Immature natural killer cell (primary cell): ENCODE measurements at regions not wholly inside any gene's neighbourhood (a gene's known extent, or its start where the extent isn't known, plus 50 kb on each side); places are given as distances from the start of the nearest gene placed in this dataset.

Experiments
- DNase-seq, 3 donors: peaks; one replicate each; pipeline ENCODE4 v3.0.0; 2022; ENCODE audit warnings: mixed read lengths in 1 of 3
- H3K27ac Mint-ChIP-seq, 6 donors: one replicate each; pipeline ENCODE4 v1.8.0; 2020; ENCODE audit warnings: mixed read lengths in 6 of 6, mild to moderate bottlenecking in 5 of 6, inconsistent platforms in 4 of 6, moderate library complexity in 3 of 6
- H3K27me3 Mint-ChIP-seq, 3 donors: one replicate each; pipeline ENCODE4 v1.8.0; 2020 to 2021; ENCODE audit warnings: low read depth in 3 of 3, mild to moderate bottlenecking in 3 of 3, mixed read lengths in 3 of 3, moderate library complexity in 3 of 3, inconsistent platforms in 1 of 3
- H3K36me3 Mint-ChIP-seq, 3 donors: one replicate each; pipeline ENCODE4 v1.8.0; 2020; ENCODE audit warnings: mixed read lengths in 3 of 3, inconsistent platforms in 2 of 3, mild to moderate bottlenecking in 2 of 3
- H3K4me1 Mint-ChIP-seq, 2 donors: one replicate each; pipeline ENCODE4 v1.8.0; 2020; ENCODE audit warnings: inconsistent platforms in 2 of 2, mild to moderate bottlenecking in 2 of 2, mixed read lengths in 2 of 2, moderate library complexity in 1 of 2
- H3K4me3 Mint-ChIP-seq, 5 donors: one replicate each; pipeline ENCODE4 v1.8.0; 2020; ENCODE audit warnings: mild to moderate bottlenecking in 5 of 5, mixed read lengths in 5 of 5, inconsistent platforms in 3 of 5, moderate library complexity in 3 of 5
- H3K9me3 Mint-ChIP-seq, 6 donors: one replicate each; pipeline ENCODE4 v1.8.0; 2020; ENCODE audit warnings: mild to moderate bottlenecking in 6 of 6, mixed read lengths in 6 of 6, inconsistent platforms in 4 of 6, moderate library complexity in 3 of 6

DNA sequence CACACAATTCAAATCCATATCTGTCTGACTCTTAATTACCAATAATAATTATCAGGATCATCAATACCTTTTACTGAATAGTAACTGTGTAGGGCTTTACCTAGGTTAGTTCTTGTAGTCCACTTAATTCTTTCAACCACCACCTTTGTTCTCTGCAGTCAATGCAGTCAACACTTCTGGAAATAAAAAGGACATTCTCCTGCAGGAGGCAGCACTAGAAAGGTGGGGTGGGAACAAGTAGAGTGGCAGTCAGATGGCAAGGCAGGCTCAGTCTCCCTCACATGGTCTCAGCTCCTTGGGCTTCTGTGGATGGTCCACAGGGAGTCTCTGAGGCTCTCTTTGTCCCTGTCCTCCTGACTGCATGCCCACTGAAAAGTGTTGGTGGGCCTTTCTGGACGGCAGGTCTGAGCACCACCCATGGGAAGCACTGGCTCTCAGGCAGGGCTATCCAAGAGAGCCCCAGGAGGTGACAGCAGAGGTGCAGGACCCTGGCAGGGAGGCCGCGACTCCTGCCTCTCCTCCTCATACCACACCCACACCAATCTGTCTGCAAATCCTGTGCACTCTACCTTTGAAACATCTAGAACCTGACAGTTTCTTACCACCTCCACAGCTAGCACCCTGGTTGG is 237.3 kb downstream of the FOXD2 start:
- Mint-ChIP-seq H3K27me3 (peaks cover 0 to 3% (median 2%) of the 10 kb centered on the region in 3 donors), H3K27ac (no peak overlapping the region), H3K4me1 (no peaks in the 10 kb centered on the region), H3K4me3 (no peak overlapping the region), H3K36me3 (peaks cover 0 to 4% (median 0%) of the 10 kb centered on the region in 3 donors), H3K9me3 (peaks cover 2 to 14% (median 5%) of the 10 kb centered on the region in 6 donors)
- DNase-seq: no peak

DNA sequence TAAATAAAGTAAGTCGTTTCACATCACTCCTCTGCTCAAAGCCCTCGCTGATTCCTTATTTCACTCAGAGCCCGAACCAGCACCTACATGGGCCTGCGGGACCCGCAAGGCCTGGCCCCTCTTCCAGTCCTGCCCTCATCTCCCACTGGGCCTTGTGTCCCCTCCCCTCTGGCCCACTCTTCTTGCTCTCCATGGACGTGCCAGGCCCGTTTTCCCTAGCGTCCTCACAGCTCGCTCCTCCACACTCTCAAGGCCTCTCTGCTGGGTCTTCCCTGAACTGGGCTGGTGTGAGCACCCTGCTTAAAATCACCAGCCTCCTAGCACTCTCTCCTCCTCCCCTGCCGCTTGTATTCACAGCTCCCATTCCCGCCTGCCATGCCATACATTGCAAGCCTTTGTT is 237.9 kb downstream of the FOXD2 start:
- Mint-ChIP-seq H3K27ac (no peak overlapping the region), H3K36me3 (peaks cover 0 to 4% (median 0%) of the 10 kb centered on the region in 3 donors), H3K4me3 (no peak overlapping the region), H3K4me1 (no peaks in the 10 kb centered on the region), H3K27me3 (peaks cover 0 to 3% (median 0%) of the 10 kb centered on the region in 3 donors), H3K9me3 (peaks cover 2 to 14% (median 5%) of the 10 kb centered on the region in 6 donors)
- no peak for DNase-seq

DNA sequence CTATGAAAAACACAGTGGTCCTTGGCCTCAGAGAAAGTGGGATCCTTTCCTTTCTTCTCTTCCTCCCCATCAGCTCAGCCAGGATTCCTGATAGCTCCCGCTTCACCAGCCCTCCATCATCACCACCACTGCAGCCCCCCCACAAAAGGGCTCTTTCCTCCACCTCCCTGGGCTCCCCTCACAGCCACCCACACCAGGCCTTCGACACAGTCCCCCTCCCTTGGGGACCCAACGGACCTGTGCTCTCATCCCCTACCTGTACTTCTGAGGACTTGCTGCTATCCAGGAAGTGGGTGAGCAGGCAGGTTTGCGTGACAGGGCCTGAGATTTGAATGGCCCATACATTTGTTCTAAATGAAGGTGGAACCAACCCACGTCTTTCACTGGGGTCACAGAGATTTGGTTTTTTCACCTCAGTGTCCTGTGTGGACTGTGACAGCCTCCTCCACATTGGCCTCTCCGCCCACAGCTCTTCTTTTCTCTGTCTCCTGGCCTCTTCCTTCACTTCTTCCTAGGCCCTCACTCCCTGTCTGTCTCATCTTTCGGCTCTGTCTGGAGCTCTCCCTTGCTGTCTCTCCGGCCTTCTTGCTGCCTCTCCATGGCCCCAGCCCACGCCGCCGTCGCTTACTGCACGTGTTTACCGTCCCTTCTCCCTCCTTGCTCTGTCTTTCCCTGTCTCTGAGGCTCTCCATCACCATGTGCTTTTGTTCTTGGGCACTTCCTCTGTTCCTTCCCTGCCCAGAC is 238.6 kb downstream of the FOXD2 start:
- no peak for DNase-seq
- no peaks in the 10 kb centered on the region for H3K4me1 Mint-ChIP-seq
- peaks cover 2 to 14% (median 5%) of the 10 kb centered on the region in 6 donors for H3K9me3 Mint-ChIP-seq
- no peak overlapping the region for H3K27ac Mint-ChIP-seq
- peaks cover 0 to 6% (median 2%) of the 10 kb centered on the region in 3 donors for H3K27me3 Mint-ChIP-seq
- no peak overlapping the region for H3K4me3 Mint-ChIP-seq
- peaks cover 0 to 4% (median 0%) of the 10 kb centered on the region in 3 donors for H3K36me3 Mint-ChIP-seq

DNA sequence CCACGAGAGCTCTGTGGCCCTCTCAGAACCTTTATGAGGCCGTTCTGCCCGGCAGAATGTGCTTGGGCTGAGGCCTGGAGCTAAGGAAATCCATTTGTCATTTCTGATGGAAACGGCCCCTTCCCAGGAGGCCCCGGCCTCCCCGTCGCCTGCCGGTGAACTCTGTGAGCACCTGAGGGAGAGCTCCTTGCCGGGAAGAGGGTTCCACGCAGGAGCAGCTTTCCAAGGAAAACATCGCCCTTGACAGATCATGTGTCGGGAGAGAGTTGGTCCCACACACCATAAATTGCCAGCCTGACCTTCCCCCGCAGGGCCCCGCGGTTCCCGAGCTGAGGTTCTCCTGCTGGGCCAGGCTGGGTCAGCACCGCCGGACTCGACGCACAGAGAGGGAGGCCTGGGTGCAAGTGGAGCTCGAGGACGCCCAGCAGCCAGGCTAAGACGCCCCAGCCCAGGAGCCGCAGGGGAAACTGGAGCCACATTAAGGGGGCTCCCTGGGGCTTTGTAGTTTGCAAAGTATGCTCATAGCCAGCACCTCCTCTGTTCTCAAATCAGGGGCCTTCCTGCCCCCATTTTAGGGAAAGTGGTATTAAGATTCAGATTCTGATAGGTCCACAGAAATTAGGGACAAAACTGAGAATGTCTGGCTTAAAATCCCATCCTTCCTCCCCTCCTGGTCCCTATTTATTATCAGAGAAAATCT is 239.5 kb downstream of the FOXD2 start:
- DNase-seq: no peak
- peaks cover 0 to 6% (median 2%) of the 10 kb centered on the region in 3 donors for H3K27me3 Mint-ChIP-seq
- H3K9me3 Mint-ChIP-seq: peaks cover 2 to 12% (median 4%) of the 10 kb centered on the region in 6 donors
- H3K4me1 Mint-ChIP-seq: no peaks in the 10 kb centered on the region
- no peak overlapping the region for H3K27ac Mint-ChIP-seq
- peaks cover 0 to 4% (median 0%) of the 10 kb centered on the region in 3 donors for H3K36me3 Mint-ChIP-seq
- H3K4me3 Mint-ChIP-seq: no peak overlapping the region

DNA sequence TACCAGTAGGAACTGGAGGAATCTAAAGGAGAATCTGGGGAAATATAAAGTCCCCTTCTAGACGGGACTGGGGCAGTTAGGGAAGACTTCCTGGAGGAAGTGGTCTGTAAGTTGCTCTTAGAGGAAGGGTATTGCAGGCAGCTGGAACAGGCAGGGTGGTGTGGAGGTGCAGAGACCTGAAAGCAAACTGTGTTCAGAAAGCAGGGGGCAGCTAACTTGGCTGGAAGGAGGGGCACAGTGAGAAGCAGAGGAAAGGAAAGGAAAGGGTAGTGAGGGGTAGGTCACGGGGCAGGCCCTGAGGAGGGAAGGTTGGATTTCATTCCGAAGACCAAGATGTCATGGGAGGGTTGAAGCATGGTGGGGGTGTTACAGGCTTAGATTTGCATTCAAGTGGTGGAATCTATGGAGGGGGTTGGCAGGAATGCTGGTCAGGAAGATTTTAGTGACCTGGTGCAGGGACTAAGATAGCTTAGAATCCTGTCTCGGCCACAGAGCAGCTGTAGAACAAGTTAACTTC is 240.7 kb downstream of the FOXD2 start:
- no peak overlapping the region for H3K27ac Mint-ChIP-seq

DNA sequence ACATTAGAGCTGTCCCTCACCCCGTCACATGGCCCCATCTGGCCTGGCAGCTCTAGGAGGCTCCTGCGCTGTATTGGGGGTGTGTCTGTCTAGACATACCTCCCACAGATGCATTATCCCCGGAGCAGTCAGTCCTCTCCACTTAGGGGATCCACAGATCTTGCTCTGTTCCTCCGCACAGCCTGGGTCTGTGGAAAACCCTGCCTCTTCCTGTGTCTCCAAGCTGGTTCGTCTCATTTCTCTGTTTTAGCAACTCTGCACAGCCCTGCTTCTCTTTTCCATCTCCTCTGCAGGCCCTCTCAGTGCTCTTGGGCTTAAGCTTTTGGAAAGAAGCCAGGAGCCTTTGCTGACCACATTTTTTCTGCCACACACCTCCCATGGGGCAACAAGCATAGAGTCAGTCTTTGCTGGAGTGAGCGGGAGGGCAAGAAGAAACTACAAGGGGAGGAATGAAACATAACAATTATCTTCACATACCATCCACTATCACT is 241.5 kb downstream of the FOXD2 start:
- Mint-ChIP-seq H3K4me3 (no peak overlapping the region), H3K27ac (no peak overlapping the region), H3K27me3 (peaks cover 0 to 6% (median 2%) of the 10 kb centered on the region in 3 donors), H3K36me3 (no peaks in the 10 kb centered on the region), H3K9me3 (peaks cover 0 to 2% (median 0%) of the 10 kb centered on the region in 6 donors), H3K4me1 (no peaks in the 10 kb centered on the region)
- DNase-seq: no peak

More for the DNA sequence above, 240.7 kb downstream of the FOXD2 start:
- H3K27me3 Mint-ChIP-seq: peaks cover 0 to 6% (median 2%) of the 10 kb centered on the region in 3 donors
- H3K9me3 Mint-ChIP-seq: peaks cover 0 to 2% (median 0%) of the 10 kb centered on the region in 6 donors
- no peaks in the 10 kb centered on the region for H3K4me1 Mint-ChIP-seq
- no peaks in the 10 kb centered on the region for H3K36me3 Mint-ChIP-seq
- no peak overlapping the region for H3K4me3 Mint-ChIP-seq
- no peak for DNase-seq

DNA sequence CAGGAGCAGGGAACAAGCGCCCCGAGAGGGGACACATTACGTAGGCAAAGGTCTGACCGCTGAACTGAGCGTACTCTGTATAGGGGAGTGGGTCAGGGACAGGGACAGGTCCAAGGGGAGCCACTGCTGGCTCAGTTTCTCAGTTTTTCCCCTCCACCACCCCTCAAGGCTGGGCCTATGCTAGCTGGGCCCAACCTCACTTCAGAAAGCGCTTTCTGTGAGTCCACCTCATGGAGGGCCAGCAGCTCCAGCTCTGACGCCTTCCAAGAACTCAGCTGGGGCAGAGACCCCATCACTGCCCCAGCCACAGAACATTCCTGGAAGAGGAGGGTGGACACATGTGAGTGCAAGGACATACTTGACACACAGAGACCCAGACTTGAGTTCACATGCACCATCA is 242.0 kb downstream of the FOXD2 start:
- Mint-ChIP-seq H3K4me3 (no peak overlapping the region), H3K36me3 (no peaks in the 10 kb centered on the region), H3K9me3 (peaks cover 0 to 2% (median 0%) of the 10 kb centered on the region in 6 donors), H3K27ac (no peak overlapping the region), H3K27me3 (peaks cover 0 to 6% (median 2%) of the 10 kb centered on the region in 3 donors), H3K4me1 (no peaks in the 10 kb centered on the region)
- DNase-seq: no peak

DNA sequence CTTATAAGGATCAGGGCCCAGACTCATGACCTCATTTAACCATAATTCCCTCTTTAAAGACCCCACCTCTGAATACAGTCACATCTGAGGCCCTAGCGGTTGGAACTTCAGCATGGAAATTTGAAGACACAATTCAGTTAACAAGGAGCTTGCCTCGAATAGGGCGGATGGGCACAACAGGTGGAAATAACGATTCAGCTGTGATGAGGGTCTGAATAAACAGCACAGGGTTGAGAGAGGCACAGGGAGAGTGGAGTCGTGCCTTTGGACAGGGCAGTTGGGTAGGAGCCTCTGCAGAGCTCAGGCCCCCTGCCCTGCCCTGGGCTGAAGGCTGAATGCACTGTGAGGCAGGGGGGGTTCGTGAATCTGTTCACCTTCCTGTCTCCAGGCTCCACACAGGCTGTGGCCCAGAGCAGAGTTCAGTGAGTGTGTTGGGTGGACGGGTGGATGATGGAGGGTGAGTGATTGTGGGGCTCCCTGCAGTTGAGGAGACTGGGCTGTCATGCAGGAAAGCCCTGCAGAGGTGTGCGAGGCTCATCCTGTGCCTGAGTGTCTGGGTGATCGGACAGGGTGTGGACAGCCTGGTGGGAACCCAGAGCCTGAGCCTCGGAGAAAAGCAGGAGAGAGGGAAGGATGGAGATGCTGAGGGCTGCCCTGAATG is 243.1 kb downstream of the FOXD2 start:
- no peak overlapping the region for H3K27ac Mint-ChIP-seq
- no peaks in the 10 kb centered on the region for H3K36me3 Mint-ChIP-seq
- DNase-seq: no peak
- H3K4me1 Mint-ChIP-seq: no peaks in the 10 kb centered on the region
- peaks cover 0 to 6% (median 2%) of the 10 kb centered on the region in 3 donors for H3K27me3 Mint-ChIP-seq
- peaks cover 0 to 2% (median 0%) of the 10 kb centered on the region in 6 donors for H3K9me3 Mint-ChIP-seq
- H3K4me3 Mint-ChIP-seq: no peak overlapping the region

DNA sequence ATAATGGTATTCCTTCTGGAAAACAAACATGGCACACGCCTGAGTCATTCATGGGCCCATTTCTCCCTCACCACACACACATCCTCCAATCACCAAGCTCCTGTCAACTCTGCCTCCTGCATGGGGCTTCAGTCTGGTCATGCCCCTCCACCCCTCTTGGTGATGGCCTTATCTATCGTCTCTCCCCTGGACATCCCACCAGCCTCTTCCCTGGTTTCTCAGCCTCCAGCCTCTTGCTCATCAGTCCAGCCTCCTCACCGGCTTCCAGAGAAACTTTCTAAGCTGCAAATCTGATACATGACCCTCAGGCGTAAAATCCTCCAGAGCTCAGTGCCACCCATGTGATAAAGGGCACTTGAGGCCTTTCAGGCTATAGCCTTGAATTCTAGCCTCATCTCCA is 243.9 kb downstream of the FOXD2 start:
- Mint-ChIP-seq H3K36me3 (no peaks in the 10 kb centered on the region), H3K4me3 (no peak overlapping the region), H3K4me1 (no peaks in the 10 kb centered on the region), H3K9me3 (peaks cover 0 to 2% (median 0%) of the 10 kb centered on the region in 6 donors), H3K27ac (no peak overlapping the region), H3K27me3 (peaks cover 0 to 6% (median 2%) of the 10 kb centered on the region in 3 donors)
- DNase-seq: no peak

DNA sequence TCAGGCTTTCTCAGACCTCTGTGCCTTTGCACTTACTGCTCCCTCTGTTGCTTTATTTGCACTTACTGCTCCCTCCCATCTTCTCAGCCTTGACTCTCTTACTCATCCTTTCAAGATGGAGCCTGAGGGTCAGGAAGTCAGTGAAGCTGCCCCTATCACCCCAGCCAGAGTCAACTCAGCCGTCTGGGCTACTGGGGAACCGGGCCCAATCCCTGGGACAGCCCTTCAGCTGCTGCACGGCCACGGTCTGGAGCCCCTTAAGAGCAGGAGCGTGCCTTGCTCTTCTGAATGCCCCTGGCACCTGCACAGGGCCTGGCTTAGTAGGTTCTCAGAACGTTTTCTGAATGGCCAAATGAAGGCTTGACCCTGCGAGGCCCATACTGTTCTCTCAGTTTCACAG is 244.4 kb downstream of the FOXD2 start:
- H3K4me1 Mint-ChIP-seq: no peaks in the 10 kb centered on the region
- H3K27ac Mint-ChIP-seq: no peak overlapping the region
- H3K36me3 Mint-ChIP-seq: no peaks in the 10 kb centered on the region
- H3K27me3 Mint-ChIP-seq: peaks cover 0 to 6% (median 2%) of the 10 kb centered on the region in 3 donors
- no peak overlapping the region for H3K4me3 Mint-ChIP-seq
- H3K9me3 Mint-ChIP-seq: peaks cover 0 to 2% (median 0%) of the 10 kb centered on the region in 6 donors
- DNase-seq: no peak

DNA sequence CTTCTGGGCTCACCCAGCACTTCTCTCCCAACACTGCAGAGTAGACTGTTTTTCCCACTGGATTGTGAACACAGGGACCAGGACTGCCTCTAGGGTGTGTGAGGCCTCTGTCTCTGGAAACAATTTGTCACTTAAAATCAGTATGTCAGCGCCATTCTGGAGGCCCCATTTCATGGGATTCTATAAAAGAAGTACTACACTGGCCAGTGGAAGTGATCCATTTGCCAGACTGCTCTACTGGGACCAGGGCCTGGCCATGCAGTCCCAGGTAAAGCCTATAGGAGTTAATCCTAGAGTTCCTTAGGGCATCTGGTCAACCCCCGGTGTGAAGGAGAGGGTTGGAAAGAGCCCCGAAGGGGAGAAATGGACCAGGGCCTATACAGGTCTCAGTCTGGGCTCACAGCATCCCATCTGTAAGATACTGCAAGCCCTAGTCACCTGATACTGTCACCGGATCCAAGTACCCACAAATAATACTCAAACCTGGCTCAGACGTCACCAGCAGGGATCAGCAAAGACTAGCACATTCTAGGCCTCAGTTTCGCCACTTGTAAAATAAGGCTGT is 245.0 kb downstream of the FOXD2 start:
- Mint-ChIP-seq H3K36me3 (no peaks in the 10 kb centered on the region), H3K4me1 (no peaks in the 10 kb centered on the region), H3K9me3 (peaks cover 0 to 2% (median 0%) of the 10 kb centered on the region in 6 donors), H3K27ac (no peak overlapping the region), H3K4me3 (no peak overlapping the region), H3K27me3 (peaks cover 0 to 6% (median 2%) of the 10 kb centered on the region in 3 donors)
- no peak for DNase-seq

DNA sequence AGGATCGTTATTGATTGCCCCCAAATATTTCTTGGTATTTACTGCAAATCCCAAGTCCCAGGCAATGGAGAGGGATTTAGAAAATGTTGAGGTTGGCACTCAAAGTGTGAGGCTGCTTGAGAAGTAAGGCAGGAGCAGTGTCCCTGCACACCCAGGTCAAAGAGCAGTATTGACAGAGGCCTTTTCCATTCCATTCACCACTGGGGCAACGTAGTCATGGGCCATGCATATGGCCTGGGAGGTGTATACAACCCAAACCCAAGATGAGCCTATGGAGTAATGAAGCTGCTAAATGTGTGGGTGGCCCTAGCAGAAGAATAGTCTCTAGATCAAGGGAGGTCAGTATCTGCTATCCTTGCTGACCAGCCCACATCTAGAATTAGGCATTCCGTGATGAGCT is 245.6 kb downstream of the FOXD2 start:
- Mint-ChIP-seq H3K4me3 (no peak overlapping the region), H3K9me3 (peaks cover 0 to 2% (median 0%) of the 10 kb centered on the region in 6 donors), H3K27ac (no peak overlapping the region), H3K36me3 (no peaks in the 10 kb centered on the region), H3K4me1 (no peaks in the 10 kb centered on the region), H3K27me3 (peaks cover 0 to 6% (median 2%) of the 10 kb centered on the region in 3 donors)
- DNase-seq: no peak

DNA sequence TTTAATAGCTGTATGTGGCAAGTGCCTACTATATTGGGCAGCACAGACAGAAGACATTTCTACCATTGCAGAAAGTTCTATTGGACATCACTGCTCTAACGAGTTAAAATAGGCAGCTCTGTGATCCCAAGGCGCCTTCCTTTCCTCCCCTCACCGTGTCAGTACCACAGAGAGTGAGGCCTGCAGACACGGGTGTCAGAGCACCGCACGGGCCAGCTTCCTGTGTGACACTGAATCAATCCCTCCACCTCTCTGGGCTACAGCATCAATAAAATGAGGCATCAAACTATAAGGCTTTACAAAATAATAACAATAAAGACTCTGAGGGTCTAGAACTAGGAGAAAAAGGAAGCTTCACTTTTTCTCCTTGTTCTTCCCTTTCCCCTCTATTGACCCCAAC is 246.7 kb downstream of the FOXD2 start:
- peaks cover 0 to 3% (median 2%) of the 10 kb centered on the region in 3 donors for H3K27me3 Mint-ChIP-seq
- no peak overlapping the region for H3K27ac Mint-ChIP-seq
- H3K9me3 Mint-ChIP-seq: no peaks in the 10 kb centered on the region
- DNase-seq: no peak
- no peaks in the 10 kb centered on the region for H3K36me3 Mint-ChIP-seq
- no peak overlapping the region for H3K4me3 Mint-ChIP-seq
- no peaks in the 10 kb centered on the region for H3K4me1 Mint-ChIP-seq
